Prostate gland (tissue), 2 donors: ENCODE measurements at regions not wholly inside any gene's neighbourhood (a gene's known extent, or its start where the extent isn't known, plus 50 kb on each side); places are given as distances from the start of the nearest gene placed in this dataset.

Experiments used
- CTCF ChIP-seq, 4 experiments: fragments of 200-600 bp in 2 of 4; fragments of 450-650 bp in 2 of 4; sonication (generic) in 2 of 4; IDR thresholded peaks; 1 replicate in 3 of 4; 2 replicates in 1 of 4; pipeline ENCODE4 v1.5.1; 2016 to 2019; ENCODE audit warnings: antibody characterized with exemption in 4 of 4, mild to moderate bottlenecking in 2 of 4, moderate library complexity in 2 of 4
- POLR2A ChIP-seq: fragments of 450-650 bp; IDR thresholded peaks from one replicate; pipeline ENCODE4 v1.6.1; 2016; ENCODE audit warnings: antibody characterized with exemption, mild to moderate bottlenecking
- POLR2AphosphoS5 ChIP-seq: sonication (generic); formaldehyde crosslinking; IDR thresholded peaks from one replicate; pipeline ENCODE4 v1.6.1; 2017; ENCODE audit warnings: antibody characterized with exemption

GRCh38 chr4:24703298-24703697, 92.1 kb upstream of the SOD3 start:
- TF ChIP-seq POLR2A (no peak), CTCF (IDR thresholded peaks at IDR 0.05) (no peak), POLR2AphosphoS5 (no peak)
